Ishikawa (cell line): ENCODE measurements at regions not wholly inside any gene's neighbourhood (a gene's known extent, or its start where the extent isn't known, plus 50 kb on each side); places are given as distances from the start of the nearest gene placed in this dataset.

Source experiments
- CEBPB ChIP-seq: IDR thresholded peaks from 2 replicates; pipeline ENCODE4 v1.6.1; 2012
- CREB1 ChIP-seq: IDR thresholded peaks from 2 replicates; pipeline ENCODE4 v1.6.1; 2012; ENCODE audit warnings: low read depth
- EGR1 ChIP-seq: IDR thresholded peaks from 2 replicates; pipeline ENCODE4 v1.6.1; 2012
- EP300 ChIP-seq: IDR thresholded peaks from 2 replicates; pipeline ENCODE4 v1.6.1; 2012; ENCODE audit warnings: borderline replicate concordance
- FOXM1 ChIP-seq: IDR thresholded peaks from 2 replicates; pipeline ENCODE4 v1.6.1; 2012; ENCODE audit warnings: low read depth, borderline replicate concordance
- NFIC ChIP-seq: IDR thresholded peaks from 2 replicates; pipeline ENCODE4 v1.6.1; 2012
- RAD21 ChIP-seq: IDR thresholded peaks from 2 replicates; pipeline ENCODE4 v1.6.1; 2012; ENCODE audit warnings: low read depth
- TAF1 ChIP-seq: IDR thresholded peaks from 2 replicates; pipeline ENCODE4 v1.6.1; 2012; ENCODE audit warnings: low read depth, mild to moderate bottlenecking
- TCF12 ChIP-seq: IDR thresholded peaks from 2 replicates; pipeline ENCODE4 v1.6.1; 2012; ENCODE audit warnings: low read depth
- TEAD4 ChIP-seq: IDR thresholded peaks from 2 replicates; pipeline ENCODE4 v1.6.1; 2012
- YY1 ChIP-seq: IDR thresholded peaks from 2 replicates; pipeline ENCODE4 v1.6.1; 2012; ENCODE audit warnings: low read depth
- ZBTB7A ChIP-seq: IDR thresholded peaks from 2 replicates; pipeline ENCODE4 v1.6.1; 2012; ENCODE audit warnings: low read depth
- TF ChIP-seq, protein P1 (sequence below): IDR thresholded peaks from 2 replicates; pipeline ENCODE4 v1.6.1; 2012
- TF ChIP-seq, protein P2 (sequence below): IDR thresholded peaks from 2 replicates; pipeline ENCODE4 v1.6.1; 2012
- TF ChIP-seq, protein P3 (sequence below): IDR thresholded peaks from 2 replicates; pipeline ENCODE4 v1.6.1; 2012; ENCODE audit warnings: low read depth, mild to moderate bottlenecking

DNA sequence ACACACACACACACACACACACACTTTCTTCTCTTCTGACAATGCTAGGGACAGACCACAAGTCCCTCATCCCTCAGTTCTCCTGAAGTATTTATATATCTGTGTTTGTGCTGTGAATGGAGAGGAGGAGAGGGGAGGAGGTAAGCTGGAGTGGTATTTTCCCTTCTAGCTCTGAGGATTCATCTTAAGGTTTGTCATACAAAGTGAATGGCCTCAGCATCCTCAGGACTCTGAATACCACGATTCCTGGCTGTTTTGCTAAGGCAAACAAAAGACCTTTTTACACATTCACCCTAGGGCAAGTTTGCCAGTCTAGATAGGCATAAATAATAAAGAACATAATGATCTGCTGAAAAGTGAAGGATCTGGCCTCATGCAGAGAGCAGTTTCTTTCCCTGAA lies 65.7 kb upstream of the CHMP2B start:
- TF ChIP-seq EP300, result no peak
- TF ChIP-seq, protein P1, sequence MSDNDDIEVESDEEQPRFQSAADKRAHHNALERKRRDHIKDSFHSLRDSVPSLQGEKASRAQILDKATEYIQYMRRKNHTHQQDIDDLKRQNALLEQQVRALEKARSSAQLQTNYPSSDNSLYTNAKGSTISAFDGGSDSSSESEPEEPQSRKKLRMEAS, result no peak
- TF ChIP-seq CEBPB, result no peak
- no peak for TF ChIP-seq TEAD4
- TF ChIP-seq YY1, result no peak
- TF ChIP-seq, protein P2, sequence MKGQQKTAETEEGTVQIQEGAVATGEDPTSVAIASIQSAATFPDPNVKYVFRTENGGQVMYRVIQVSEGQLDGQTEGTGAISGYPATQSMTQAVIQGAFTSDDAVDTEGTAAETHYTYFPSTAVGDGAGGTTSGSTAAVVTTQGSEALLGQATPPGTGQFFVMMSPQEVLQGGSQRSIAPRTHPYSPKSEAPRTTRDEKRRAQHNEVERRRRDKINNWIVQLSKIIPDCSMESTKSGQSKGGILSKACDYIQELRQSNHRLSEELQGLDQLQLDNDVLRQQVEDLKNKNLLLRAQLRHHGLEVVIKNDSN, result no peak
- TF ChIP-seq ZBTB7A, result no peak
- no peak for TF ChIP-seq CREB1
- TF ChIP-seq FOXM1, result no peak
- TF ChIP-seq TCF12, result no peak
- TF ChIP-seq, protein P3, sequence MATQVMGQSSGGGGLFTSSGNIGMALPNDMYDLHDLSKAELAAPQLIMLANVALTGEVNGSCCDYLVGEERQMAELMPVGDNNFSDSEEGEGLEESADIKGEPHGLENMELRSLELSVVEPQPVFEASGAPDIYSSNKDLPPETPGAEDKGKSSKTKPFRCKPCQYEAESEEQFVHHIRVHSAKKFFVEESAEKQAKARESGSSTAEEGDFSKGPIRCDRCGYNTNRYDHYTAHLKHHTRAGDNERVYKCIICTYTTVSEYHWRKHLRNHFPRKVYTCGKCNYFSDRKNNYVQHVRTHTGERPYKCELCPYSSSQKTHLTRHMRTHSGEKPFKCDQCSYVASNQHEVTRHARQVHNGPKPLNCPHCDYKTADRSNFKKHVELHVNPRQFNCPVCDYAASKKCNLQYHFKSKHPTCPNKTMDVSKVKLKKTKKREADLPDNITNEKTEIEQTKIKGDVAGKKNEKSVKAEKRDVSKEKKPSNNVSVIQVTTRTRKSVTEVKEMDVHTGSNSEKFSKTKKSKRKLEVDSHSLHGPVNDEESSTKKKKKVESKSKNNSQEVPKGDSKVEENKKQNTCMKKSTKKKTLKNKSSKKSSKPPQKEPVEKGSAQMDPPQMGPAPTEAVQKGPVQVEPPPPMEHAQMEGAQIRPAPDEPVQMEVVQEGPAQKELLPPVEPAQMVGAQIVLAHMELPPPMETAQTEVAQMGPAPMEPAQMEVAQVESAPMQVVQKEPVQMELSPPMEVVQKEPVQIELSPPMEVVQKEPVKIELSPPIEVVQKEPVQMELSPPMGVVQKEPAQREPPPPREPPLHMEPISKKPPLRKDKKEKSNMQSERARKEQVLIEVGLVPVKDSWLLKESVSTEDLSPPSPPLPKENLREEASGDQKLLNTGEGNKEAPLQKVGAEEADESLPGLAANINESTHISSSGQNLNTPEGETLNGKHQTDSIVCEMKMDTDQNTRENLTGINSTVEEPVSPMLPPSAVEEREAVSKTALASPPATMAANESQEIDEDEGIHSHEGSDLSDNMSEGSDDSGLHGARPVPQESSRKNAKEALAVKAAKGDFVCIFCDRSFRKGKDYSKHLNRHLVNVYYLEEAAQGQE, result no peak
- TF ChIP-seq NFIC, result no peak
- TF ChIP-seq EGR1, result no peak

DNA sequence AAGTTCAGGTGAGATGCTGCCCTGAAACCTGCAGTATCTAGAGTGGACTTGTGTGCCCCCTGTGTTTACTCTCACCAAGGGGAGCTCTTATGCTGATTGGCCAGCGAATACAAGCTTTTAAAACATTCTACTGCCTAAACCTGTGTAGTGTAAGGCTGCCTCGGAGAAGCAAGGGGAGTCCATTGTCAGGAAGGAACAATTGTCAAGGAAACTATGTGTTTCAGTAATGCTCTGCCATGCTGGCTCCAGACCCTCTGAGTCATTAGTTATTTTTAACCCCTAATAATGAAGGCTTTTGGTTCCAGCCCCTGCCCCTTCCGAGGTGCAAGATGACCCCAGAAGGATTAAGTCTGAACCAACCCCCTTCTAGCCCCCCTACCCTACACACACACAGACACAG lies 66.1 kb upstream of the CHMP2B start:
- no peak for TF ChIP-seq CEBPB
- no peak for TF ChIP-seq FOXM1
- no peak for TF ChIP-seq ZBTB7A
- no peak for TF ChIP-seq EGR1
- no peak for TF ChIP-seq EP300
- TF ChIP-seq, protein P1, result no peak
- TF ChIP-seq, protein P3, result no peak
- TF ChIP-seq CREB1, result no peak
- no peak for TF ChIP-seq RAD21
- TF ChIP-seq TAF1, result no peak
- TF ChIP-seq, protein P2, result no peak
- TF ChIP-seq TCF12, result no peak
- TF ChIP-seq NFIC, result no peak
- TF ChIP-seq YY1, result no peak
- TF ChIP-seq TEAD4, result no peak

DNA sequence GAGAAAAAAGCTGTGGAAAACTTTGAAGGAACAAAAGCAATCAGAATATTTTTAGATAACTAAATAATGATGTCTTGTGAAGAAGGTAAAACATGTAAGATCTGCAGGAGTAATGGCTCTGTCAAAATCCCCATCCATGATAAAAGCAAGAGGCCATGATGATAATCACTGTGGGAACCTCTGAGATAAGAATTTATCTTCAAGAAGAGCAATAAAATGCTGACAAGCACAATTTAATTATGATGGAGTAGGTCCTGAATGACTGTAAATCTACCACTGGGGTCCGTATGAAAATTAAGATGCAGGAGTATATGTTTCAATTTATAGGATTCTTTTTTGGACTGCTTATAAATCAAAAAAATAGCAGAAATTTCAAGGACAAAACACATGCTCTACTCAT lies 68.3 kb upstream of the CHMP2B start:
- TF ChIP-seq YY1, result no peak

DNA sequence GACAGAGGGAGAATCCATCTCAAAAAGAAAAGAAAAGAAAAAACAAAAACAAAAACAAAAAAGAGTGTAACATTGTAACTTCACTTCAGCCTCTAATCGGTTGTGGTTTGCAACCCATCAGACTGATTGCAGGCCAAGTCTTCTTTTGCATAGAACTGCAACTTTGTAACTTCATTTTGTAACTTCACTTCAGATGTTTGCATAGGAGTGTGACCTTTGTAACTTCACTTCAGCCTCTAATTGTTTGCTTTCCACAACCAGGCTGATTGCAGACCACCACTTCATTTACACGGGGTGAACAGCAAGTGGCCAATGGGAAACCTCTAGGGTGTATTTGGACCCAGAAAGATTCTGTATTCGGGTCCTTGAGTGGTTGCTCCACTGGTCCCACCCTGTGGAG lies 79.1 kb upstream of the CHMP2B start:
- TF ChIP-seq TCF12 (no peak), TEAD4 (no peak)

DNA sequence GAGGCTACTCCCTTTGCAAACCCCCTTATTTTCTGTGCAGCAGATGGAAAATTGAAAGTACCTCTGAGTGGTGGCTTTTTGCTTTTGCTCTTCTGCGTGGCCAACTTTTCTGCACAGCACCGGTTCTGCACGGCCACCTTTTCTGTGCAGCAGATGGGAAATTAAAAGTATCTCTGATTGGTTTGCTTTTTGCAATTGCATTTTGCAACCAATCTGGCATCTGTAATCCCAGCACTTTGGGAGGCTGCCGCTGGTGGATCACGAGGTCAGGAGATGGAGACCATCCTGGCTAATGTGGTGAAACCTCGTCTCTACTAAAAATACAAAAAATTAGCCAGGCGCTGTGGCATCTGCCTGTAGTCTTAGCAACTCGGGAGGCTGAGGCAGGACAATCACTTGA lies 79.5 kb upstream of the CHMP2B start:
- TF ChIP-seq TCF12, result no peak
- no peak for TF ChIP-seq YY1
- TF ChIP-seq, protein P2, result no peak
- TF ChIP-seq NFIC, result no peak
- no peak for TF ChIP-seq EGR1
- no peak for TF ChIP-seq RAD21
- TF ChIP-seq TAF1, result no peak
- TF ChIP-seq EP300, result no peak
- TF ChIP-seq, protein P1, result no peak
- TF ChIP-seq, protein P3, result no peak
- TF ChIP-seq CEBPB, result no peak
- no peak for TF ChIP-seq FOXM1
- TF ChIP-seq TEAD4, result no peak
- TF ChIP-seq CREB1, result no peak
- TF ChIP-seq ZBTB7A, result no peak
